HG02678 (cell line): ENCODE measurements at regions not wholly inside any gene's neighbourhood (a gene's known extent, or its start where the extent isn't known, plus 50 kb on each side); places are given as distances from the start of the nearest gene placed in this dataset.
"Not testable (repeated sequence)": the region's sequence is repeated elsewhere in the genome, so short reads cannot be mapped to it uniquely, and the experiment has no call there.

Experiments
- ATAC-seq: cut with Tn5 transposase; IDR thresholded peaks from one replicate; pipeline ENCODE4 v1.9.1; 2021; ENCODE audit warnings: mild to moderate bottlenecking, moderate library complexity; ENCODE audit not compliant: unreplicated experiment

DNA sequence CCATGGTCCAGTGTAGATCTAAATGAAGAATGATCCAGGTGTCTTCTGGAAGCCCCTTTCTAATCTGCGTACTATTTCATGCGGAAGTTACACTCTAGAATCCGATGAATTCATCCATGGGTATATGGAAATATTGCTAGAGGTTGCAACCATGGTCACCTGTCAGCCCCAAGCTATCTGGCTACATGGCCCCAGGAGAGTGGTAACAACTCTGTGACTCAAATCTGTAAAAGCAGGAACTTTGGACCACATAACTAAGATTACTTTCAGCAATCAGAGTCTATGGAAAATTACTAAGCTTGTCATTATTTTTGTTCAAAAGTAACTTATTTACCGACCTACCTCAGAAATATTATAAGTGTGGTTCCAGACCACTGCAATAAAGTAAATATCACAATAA is 150.6 kb upstream of the MED14 start:
- no peak for ATAC-seq

DNA sequence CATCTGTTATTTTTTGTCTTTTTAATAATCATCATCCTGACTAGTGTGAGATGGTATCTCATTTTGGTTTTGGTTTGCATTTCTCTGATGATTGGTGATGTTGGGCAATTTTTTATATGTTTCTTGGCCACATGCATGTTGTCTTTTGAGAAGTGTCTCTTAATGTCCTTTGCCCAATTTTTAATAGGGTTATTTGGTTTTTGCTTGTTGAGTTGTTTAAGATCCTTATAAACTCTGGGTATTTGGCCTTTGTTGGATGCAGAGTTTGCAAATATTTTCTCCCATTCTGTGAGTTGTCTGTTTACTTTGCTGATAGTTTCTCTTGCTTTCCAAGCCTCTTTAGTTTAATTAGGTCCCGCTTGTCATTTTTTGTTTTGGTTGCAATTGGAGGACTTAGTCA is 152.1 kb upstream of the MED14 start:
- no peak for ATAC-seq

DNA sequence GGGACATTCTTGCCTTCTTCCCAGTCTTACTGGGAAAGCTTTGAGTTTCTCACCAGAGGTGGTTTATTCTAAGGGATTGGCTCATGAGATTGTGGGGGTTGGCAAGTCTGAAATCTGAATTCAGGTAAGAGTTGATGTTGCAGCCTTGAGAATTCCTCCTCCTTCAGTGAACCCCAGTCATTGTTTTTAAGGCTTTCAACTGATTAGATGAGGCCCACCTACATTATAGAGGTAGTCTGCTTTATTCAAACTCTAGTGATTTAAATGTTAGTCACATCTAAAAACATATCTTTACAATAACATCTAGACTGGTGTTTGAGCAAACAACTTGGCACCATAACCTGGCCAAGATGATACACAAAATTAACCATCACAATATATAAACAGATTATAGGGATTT is 156.5 kb upstream of the MED14 start:
- no peak for ATAC-seq

DNA sequence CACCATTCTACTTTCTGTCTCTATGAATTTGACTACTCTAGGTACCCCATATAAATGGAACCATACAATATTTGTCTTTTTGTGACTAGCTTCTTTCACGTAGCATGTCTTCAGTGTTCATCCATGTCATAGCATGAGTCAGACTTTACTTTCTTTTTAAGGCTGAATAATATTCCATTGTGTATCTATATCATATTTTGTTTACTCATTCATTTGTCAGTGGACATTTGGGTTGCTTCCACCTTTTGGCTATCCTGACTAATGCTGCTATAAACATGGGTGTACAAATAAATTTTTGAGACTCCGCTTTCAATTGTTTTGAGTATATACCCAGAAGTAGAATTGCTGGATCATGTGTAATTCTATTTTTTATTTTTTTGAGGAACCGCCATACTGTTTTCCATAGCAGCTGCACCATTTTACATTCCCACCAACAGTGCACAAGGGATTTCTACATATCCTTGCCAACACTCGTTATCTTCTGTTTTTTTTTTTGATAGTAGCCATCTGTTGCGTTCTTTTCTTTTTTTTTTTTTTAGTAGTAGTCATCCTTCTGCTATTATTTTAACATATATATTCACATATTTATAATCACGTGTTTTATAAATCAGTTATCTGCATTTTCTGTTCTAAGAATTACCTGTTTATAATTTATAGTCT is 158.0 kb upstream of the MED14 start:
- ATAC-seq: no peak

DNA sequence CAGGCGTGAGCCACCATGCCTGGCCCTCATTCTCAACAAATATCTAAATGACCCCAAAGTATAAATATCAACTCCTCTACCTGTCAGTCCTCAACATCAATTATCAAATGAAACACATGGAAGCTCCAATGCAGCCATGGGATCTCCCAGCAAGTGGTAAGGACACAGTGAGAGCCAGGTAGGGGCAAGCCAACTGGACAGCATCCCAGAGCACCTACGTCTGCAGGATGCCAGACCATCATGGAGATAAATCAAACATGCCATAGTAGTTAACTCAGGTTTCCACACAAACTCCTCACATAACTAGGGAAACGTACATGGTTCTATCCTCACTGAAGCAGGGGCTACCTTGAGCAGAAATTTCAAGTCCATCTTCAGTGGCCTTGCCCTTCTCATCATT is 159.9 kb upstream of the MED14 start:
- ATAC-seq: no peak

DNA sequence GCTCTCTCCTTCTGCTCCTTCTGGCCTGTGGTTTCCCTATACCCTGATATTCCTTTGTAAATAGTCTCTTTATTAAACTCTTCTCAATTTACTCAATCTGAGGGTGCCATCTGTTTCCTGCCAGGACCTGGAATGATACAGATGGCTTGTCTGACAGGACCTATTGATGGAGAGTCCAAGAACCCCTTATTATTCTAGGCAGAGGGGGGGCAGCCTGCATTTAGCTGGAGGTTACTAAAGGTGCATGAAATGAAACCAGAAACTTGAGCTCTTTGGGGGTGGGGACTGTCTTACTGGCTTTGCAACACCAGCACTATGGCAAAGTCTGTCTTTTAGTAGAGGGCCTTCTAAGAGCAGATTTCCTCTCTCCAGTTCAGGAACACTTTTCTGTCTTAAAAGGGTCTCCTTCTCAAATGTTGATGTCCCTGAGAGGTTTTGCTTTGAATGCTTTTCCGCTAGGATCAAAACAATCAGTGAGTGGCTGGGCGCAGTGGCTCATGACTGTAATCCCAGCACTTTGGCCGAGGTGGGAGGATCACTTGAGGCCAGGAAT is 162.5 kb upstream of the MED14 start:
- no peak for ATAC-seq

DNA sequence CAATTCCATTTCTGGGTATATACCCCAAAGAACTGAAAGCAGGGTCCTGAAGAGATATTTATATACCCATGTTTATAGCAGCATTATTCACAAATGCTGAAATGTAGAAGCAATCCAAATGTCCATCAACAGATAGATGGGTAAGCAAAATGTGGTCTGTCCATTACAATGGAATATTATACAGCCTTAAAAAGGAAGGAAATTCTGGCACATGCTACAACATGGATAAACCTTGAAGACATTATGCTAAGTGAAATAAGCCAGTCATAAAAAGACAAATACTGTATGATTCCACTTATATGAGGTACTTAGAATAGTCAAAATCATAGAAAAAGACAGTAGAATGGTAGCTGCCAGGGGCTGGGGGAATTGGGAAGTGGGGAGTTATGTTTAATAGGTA is 169.4 kb upstream of the MED14 start:
- not testable (repeated sequence) for ATAC-seq

DNA sequence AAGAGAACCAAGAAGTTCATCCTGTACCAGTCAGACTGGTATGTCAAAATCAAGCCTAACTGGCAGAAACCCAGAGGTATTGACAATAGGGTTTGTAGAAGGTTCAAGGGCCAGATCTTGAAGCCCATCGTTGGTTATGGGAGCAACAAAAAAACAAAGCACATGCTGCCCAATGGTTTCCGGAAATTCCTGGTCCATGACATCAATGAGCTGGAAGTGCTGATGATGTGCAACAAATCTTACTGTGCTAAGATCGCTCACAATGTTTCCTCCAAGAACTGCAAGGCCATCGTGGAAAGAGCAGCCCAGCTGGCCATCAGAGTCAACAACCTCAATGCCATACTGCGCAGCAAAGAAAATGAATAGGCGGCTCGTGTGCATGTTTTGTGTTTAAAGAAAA is 172.7 kb upstream of the MED14 start:
- no peak for ATAC-seq

DNA sequence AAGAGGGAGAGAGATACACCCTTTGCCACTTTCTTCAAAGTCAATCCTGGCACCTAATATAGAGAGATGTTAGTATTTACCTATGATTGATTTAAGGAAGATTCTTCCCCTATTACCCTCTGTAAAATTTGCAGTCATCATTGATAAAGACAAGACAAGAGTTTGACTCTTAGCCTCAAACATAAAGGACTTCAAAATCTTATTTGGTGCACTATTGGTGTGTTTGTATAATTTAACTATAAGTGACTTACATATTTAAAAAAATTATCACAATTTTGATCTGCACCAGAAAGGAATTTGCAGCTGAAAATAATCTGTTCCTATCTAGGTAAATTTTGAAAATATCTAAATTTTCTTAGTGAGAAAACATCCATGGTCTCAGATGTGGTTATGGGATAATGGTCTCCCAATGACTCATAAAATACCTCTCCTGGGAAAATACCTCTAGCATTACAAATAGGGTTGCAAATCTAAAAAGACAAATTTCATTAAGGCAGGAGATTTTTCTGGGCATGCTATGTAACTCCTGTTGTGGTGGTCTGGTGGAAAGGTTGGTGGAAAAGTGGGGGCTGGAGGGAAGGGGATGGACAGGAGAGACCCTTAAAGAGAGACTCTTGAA is 173.6 kb upstream of the MED14 start:
- ATAC-seq: no peak

DNA sequence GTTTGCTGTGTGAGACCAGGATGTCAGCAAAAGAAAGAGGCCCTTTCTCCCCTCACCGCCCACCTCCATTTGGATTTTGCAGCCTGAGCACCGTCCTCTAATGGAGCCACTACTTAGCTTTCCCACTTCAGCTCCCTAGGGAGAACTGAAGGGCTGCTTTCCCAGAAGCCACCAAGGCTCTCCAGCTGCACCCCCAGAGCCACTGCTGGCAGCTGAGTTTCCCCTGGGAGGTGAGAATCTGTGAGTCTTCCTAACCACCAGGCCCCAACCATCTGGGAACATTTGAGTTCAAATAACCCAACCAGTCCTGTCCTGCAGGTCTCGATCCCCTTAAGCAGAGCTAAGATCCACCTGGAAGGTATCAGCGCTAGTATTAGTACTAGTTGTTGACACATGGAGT is 173.1 kb upstream of the USP9X start:
- ATAC-seq: no peak

DNA sequence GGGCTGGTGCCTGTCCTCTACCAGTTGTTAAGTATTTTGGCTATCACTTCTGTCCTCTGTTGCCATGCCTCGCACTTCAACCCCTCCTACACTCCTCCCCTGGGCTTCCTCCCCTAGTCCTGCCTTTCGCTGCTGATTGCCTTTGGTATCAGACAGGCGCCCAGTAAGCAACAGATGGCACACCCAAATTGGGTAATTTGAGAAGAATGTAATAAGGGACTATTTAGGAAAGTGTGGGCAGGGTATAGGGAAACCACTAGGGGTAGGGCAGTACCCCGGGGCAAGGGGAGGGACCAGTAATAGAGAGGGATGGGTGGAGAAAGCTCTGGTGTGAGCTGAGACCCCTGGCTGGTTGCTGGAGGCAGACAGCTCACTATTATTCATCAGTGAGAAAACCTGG is 172.7 kb upstream of the USP9X start:
- ATAC-seq: no peak

DNA sequence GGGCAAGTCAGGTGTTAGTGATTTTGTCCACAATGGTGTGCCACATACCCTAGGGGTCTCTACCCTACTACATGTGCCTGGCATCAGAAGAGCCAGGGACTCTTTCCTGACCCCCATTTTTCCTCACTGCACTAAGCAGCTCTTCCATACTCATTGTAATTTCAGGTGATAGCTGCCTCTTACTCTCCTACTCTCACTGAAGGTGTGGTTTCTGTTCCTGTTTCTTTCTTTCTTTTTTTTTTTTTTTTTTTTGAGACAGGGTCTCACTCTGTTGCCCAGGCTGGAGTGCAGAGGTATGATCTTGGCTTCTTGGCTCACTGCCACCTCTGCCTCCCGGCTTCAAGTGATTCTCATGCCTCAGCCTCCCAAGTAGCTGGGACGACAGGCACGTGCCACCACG is 164.9 kb upstream of the USP9X start:
- ATAC-seq: no peak

DNA sequence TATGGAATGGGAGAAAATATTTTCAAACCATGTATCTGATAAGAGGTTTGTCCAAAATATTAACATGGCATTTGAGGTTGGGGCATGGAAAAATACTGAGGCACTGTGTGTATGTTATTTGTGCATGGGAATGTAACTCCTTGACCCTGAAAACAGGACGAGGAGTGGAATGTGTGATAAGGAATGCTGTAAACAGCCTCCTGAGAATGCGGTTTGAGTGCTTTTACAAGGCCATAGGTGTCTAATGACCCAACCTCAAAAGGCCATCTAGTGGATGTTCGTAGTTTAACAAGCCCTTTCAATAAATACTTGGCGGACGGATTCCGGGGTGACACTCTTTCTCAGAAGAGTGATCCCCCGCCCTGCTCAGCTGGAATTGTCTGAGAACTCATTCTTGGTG is 162.9 kb upstream of the USP9X start:
- no peak for ATAC-seq

DNA sequence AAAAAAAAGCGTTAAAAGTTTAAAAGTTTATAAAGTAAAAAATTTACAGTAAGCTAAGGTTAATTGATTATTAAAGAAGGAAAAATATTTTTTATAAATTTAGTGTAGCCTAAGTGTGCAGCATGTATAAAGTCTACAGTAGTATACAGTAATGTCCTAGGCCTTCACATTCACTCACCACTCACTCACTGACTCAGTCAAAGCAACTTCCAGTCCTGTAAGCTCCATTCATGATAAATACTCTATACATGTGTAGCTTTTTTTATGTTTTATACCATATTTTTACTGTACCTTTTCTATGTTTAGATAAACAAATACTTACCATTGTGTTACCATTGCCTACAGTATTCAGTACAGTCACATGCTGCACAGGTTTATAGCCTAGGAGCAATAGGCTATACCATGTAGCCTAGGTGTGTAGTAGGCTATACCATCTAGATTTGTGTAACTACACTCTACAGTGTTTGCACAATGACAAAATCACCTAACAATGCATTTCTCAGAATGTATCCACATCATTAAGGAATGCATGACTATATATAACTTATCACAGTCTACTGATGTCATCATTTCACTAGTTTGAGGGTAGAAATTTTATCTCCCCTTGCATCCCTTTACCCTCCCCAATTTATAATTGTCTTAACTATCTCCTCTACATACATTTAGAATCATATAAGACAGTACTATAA is 158.4 kb upstream of the USP9X start:
- not testable (repeated sequence) for ATAC-seq

DNA sequence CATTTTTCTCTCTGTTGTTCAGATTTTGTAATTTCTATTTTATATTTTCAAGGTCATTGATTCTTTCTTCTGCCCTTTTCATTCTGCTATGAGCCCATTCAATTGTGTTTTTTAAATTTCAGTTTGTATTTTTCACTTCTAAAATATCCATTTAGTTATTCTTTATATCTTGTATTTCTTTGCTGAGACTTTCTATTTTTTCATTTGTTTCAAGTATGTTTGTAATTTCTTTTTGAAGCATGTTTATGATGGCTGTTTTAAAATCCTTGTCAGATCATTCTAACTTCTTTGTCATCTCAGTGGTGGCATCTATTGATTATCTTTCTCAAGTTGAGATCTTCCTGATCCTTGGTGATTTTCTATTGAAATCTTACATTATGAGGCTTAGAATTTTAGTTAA is 157.2 kb upstream of the USP9X start:
- no peak for ATAC-seq

DNA sequence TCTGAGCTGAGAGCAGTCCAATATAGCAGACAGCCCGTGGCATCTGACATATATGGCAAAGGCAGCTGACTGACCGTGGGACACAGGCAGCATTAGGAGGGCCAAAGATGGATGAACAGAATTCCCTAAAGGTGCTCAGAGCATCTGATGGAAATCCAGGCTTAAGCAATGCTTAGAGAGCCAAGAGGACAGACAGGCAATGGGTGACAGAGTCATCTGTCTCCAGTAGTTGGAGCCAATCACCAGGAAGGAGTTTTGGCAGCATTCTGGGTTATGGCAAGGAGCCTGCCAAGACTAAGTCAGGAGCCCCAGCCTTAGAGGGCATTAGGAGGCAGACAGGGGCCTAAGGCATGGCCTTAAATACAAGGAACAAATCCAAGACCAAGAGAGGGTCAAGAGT is 153.3 kb upstream of the USP9X start:
- ATAC-seq: no peak

DNA sequence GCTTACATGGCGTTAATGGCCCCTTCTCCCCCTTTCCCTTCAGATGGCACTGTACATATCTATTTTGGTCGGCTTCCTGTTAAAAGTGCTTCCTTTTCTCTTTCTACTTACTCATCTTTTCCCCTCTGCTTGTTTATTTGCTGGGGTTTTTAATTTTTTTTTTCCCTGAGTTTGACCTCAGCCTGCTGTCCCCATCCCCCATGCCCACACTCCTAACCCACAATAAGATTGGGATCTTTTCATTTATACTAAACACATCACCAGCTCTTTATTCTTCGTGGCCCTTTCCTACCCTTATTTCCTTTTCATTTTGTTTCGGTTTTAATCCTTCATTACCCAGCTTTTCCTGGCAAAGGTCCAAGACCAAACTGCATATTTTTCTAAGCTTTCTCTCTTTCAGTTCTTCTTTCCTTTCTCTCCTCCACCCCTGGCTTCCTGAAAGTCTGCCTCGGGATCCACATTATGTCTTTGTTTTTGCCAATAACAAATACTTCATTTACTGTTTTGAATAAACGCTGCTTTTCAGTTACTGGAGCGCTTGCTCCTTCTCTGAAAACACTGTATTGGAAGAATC is 152.0 kb upstream of the USP9X start:
- ATAC-seq: no peak

DNA sequence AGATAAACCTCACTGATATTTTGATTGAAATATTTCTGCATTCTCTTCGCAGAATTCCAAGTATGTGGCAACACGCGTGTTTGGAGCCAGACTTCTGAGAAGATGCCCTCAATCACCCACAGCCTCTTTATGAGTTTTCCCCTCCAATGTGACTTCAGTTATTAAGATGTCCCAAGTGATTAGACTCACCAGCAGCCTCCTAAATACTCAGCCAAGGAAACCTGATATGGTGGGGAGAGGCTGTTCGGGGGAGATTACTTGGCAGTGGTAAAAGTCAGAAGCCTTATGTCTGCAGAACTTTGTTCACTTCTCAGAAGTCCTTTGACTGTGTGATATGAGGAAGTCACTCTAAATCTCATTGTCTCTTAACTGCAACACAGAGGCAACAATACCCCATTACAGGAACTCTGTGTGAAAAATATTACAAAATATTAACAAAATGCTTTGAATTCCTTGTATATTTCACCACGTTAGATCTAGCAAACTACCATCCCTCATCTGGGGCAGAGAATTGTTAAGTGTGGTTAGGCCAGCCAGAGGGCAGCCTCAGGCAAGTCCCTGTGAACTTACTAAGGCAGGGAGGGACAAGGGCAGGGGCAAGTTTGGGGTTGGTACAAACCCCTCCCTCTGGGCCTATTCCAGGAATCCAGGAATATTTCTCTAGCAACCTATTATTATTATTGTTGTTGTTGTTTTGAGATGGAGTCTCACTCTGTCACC is 151.4 kb upstream of the USP9X start:
- ATAC-seq: no peak

DNA sequence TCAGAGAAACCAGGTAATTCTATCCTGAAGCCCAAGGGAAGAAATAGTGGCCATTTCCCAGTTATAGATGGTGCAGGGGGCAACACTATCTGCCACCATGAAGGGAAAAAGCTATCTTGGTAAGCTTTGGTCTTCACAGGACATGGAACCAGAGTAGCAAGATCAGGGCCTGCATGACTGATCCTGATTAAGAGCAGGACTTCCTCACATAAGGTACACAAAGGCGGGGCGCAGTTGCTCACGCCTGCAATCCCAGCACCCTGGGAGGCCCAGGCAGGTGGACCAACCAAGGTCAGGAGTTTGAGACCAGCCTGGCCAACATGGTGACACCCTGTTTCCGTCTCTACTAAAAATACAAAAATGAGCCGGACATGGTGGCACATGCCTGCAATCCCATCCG is 148.4 kb upstream of the USP9X start:
- no peak for ATAC-seq

DNA sequence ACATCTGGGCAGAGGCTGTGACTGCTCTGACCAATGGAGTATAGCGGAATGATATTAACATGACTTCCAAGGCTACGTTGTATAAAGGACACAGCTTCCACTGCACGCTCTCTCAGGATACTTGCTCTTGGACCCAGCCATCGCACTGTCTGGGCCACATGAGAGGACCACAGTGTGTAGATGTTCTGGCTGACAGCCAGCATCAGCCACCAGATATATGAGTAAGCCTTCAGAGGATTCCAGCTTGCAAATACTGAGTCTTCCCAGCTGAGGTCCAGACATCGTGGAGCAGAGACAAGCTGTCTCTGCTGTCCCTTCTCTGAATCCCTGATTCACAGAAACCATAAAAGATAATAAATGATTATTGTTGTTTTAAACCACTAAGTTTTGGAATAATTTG is 146.8 kb upstream of the USP9X start:
- ATAC-seq: no peak

DNA sequence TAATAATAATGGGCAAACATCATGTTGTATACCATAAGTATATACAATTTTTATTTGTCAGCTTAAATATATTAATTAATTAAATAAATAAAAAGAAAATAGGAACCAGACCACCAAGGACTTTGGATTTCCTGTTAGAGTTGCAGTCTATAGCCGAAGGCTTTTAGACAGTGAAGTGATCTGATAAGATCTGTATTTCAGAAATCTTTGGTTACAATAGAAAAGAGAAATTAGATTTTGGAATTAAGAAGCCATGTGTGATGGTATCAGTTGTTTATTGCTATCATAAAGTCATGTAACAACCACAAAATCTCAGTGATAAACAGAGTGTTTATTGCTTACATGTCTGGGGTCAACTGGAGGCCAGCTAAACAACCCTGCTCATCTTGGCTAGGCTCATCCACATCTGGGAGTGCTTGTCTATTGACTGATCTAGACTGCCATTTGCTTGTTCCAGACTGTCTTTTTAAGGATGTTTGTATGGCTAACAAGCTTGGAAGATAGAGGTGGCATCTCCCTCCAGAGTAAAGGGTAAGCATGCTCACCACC is 142.1 kb upstream of the USP9X start:
- ATAC-seq: no peak
